ENCODE measurements at regions not wholly inside any gene's neighbourhood (a gene's known extent, or its start where the extent isn't known, plus 50 kb on each side); places are given as distances from the start of the nearest gene placed in this dataset.

GRCh38 chr12:13288937-13289652 lies 92.6 kb downstream of the EMP1 start:
- in situ Hi-C loops (cut with HindIII; ENCODE audit: extremely low pct_ligation_motif_present, low pct_unique_long_range_greater_than_20kb) (no loop called here), intact Hi-C loops (cut with micrococcal nuclease; ENCODE audit: unreplicated experiment) (no loop called here)
- ChIA-PET POLR2A (no interaction called here), CTCF (ENCODE audit: low intra/inter-chr PET ratio, low total read pairs) (no interaction called here)
- H3K79me2 ChIP-seq (ENCODE audit: insufficient read depth, low read length) = no peaks in the 10 kb centered on the region
- H3K9ac ChIP-seq (ENCODE audit: insufficient read depth, low read depth, low read length) = no peak overlapping the region
- H3K9me3 ChIP-seq (ENCODE audit: low read length) = no peaks in the 10 kb centered on the region
- H3K4me1 ChIP-seq (ENCODE audit: insufficient read depth, low read length) = no peaks in the 10 kb centered on the region
- DNase-seq (ENCODE audit: low spot score) (no peak), ATAC-seq (no peak), FAIRE-seq (no peak)
- no peak overlapping the region for H2AFZ ChIP-seq (ENCODE audit: low read length)
- BruUV-seq (replicated peaks) = no TSS peak
- H4K20me1 ChIP-seq (ENCODE audit: insufficient read depth, low read length) = no peaks in the 10 kb centered on the region
- H3K4me2 ChIP-seq (ENCODE audit: low read depth, low read length) = no peak overlapping the region
- no peak overlapping the region for H3K27ac ChIP-seq (ENCODE audit: extremely low read length, insufficient read depth, low read length)
- no peak overlapping the region for H3K4me3 ChIP-seq (replicated peaks in 1 of 3; ENCODE audit: insufficient read depth in 1 of 3, low read depth in 2 of 3, low read length in 3 of 3)
- peaks cover 0 to 4% of the 10 kb centered on the region in 2 experiments; a peak in 1 of 5 replicates for H3K27me3 ChIP-seq (ENCODE audit: control insufficient read depth in 1 of 2, insufficient read depth in 2 of 2, low read length in 2 of 2)
- no peaks in the 10 kb centered on the region for H3K36me3 ChIP-seq (replicated peaks in 1 of 2; ENCODE audit: control insufficient read depth in 1 of 2, insufficient read depth in 2 of 2, low read length in 2 of 2)
- 21% methylated on average over 11 of the region's 11 CpGs for WGBS (ENCODE audit: low lambda C conversion rate)
- TF ChIP-seq, protein P1, sequence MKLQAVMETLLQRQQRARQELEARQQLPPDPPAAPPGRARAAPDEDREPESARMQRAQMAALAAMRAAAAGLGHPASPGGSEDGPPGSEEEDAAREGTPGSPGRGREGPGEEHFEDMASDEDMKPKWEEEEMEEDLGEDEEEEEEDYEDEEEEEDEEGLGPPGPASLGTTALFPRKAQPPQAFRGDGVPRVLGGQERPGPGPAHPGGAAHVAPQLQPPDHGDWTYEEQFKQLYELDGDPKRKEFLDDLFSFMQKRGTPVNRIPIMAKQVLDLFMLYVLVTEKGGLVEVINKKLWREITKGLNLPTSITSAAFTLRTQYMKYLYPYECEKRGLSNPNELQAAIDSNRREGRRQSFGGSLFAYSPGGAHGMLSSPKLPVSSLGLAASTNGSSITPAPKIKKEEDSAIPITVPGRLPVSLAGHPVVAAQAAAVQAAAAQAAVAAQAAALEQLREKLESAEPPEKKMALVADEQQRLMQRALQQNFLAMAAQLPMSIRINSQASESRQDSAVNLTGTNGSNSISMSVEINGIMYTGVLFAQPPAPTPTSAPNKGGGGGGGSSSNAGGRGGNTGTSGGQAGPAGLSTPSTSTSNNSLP (IDR thresholded peaks at IDR 0.05; ENCODE audit: low read depth, low read length) = no peak
- TF ChIP-seq FOXP4 (CRISPR knock-in tag; IDR thresholded peaks at IDR 0.05) (no peak), GATAD1 (CRISPR knock-in tag; IDR thresholded peaks at IDR 0.05) (no peak), SSRP1 (CRISPR knock-in tag; IDR thresholded peaks at IDR 0.05) (no peak), E2F2 (CRISPR knock-in tag; IDR thresholded peaks at IDR 0.05; ENCODE audit: borderline replicate concordance) (no peak), MED13 (CRISPR knock-in tag; IDR thresholded peaks at IDR 0.05) (no peak), ZNF441 (CRISPR knock-in tag; IDR thresholded peaks at IDR 0.05; ENCODE audit: borderline replicate concordance) (no peak), ZNF350 (CRISPR knock-in tag; IDR thresholded peaks at IDR 0.05; ENCODE audit: borderline replicate concordance, low read depth) (no peak), KLF6 (CRISPR knock-in tag; IDR thresholded peaks at IDR 0.05) (no peak), ZNF766 (CRISPR knock-in tag; IDR thresholded peaks at IDR 0.05; ENCODE audit: borderline replicate concordance) (no peak)
- TF ChIP-seq, protein P2, sequence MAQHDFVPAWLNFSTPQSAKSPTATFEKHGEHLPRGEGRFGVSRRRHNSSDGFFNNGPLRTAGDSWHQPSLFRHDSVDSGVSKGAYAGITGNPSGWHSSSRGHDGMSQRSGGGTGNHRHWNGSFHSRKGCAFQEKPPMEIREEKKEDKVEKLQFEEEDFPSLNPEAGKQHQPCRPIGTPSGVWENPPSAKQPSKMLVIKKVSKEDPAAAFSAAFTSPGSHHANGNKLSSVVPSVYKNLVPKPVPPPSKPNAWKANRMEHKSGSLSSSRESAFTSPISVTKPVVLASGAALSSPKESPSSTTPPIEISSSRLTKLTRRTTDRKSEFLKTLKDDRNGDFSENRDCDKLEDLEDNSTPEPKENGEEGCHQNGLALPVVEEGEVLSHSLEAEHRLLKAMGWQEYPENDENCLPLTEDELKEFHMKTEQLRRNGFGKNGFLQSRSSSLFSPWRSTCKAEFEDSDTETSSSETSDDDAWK (CRISPR knock-in tag; IDR thresholded peaks at IDR 0.05) = no peak
- TF ChIP-seq, protein P3, sequence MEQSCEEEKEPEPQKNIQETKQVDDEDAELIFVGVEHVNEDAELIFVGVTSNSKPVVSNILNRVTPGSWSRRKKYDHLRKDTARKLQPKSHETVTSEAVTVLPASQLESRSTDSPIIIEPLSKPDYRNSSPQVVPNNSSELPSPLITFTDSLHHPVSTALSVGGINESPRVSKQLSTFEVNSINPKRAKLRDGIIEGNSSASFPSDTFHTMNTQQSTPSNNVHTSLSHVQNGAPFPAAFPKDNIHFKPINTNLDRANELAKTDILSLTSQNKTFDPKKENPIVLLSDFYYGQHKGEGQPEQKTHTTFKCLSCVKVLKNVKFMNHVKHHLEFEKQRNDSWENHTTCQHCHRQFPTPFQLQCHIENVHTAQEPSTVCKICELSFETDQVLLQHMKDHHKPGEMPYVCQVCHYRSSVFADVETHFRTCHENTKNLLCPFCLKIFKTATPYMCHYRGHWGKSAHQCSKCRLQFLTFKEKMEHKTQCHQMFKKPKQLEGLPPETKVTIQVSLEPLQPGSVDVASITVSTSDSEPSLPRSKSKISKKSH (CRISPR knock-in tag; IDR thresholded peaks at IDR 0.05; ENCODE audit: borderline replicate concordance) = no peak
- TF ChIP-seq, protein P4, sequence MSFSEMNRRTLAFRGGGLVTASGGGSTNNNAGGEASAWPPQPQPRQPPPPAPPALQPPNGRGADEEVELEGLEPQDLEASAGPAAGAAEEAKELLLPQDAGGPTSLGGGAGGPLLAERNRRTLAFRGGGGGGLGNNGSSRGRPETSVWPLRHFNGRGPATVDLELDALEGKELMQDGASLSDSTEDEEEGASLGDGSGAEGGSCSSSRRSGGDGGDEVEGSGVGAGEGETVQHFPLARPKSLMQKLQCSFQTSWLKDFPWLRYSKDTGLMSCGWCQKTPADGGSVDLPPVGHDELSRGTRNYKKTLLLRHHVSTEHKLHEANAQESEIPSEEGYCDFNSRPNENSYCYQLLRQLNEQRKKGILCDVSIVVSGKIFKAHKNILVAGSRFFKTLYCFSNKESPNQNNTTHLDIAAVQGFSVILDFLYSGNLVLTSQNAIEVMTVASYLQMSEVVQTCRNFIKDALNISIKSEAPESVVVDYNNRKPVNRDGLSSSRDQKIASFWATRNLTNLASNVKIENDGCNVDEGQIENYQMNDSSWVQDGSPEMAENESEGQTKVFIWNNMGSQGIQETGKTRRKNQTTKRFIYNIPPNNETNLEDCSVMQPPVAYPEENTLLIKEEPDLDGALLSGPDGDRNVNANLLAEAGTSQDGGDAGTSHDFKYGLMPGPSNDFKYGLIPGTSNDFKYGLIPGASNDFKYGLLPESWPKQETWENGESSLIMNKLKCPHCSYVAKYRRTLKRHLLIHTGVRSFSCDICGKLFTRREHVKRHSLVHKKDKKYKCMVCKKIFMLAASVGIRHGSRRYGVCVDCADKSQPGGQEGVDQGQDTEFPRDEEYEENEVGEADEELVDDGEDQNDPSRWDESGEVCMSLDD (CRISPR knock-in tag; IDR thresholded peaks at IDR 0.05; ENCODE audit: borderline replicate concordance) = no peak

Measured in HepG2 (cell line).